ENCODE measurements at regions not wholly inside any gene's neighbourhood (a gene's known extent, or its start where the extent isn't known, plus 50 kb on each side); places are given as distances from the start of the nearest gene placed in this dataset.

DNA sequence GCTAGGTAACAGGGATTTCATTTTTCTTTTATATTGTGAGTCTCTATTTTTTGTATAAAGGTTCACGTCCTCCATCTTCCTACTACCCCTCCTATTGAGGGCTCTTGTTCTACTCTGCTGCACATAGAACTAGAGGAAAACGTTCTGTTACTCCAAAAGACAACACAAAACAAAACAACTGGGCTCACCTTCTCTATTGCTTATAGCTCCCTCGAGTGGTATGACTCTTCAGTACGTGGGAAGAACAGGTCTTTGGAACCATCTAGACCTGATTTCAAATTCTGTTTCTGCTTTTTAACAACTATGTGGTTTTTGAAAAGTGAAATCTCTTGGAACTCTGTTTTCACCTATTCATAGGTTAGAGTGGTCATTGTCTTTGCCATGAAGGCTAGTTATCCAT is 515.3 kb downstream of the SOX2 start:
- peaks cover 6% of the 10 kb centered on the region for H3K9me3 Mint-ChIP-seq (ENCODE audit: unreplicated experiment)
- H3K36me3 Mint-ChIP-seq (ENCODE audit: unreplicated experiment) = no peaks in the 10 kb centered on the region
- no peak overlapping the region for H3K27ac Mint-ChIP-seq (ENCODE audit: unreplicated experiment)
- H3K4me3 Mint-ChIP-seq (ENCODE audit: unreplicated experiment) = no peak overlapping the region
- peaks cover 24% of the 10 kb centered on the region for H3K27me3 Mint-ChIP-seq (ENCODE audit: unreplicated experiment)
- no peak for TF ChIP-seq CTCF (IDR thresholded peaks at IDR 0.05)
- H3K4me1 Mint-ChIP-seq (ENCODE audit: unreplicated experiment) = no peaks in the 10 kb centered on the region
- DNase-seq (ENCODE audit: extremely low spot score, unreplicated experiment) = no peak

- H3K4me1 Mint-ChIP-seq (ENCODE audit: unreplicated experiment) = no peaks in the 10 kb centered on the region
- H3K4me3 Mint-ChIP-seq (ENCODE audit: unreplicated experiment) = no peak overlapping the region
- DNase-seq (ENCODE audit: extremely low spot score, unreplicated experiment) = no peak
- TF ChIP-seq CTCF (IDR thresholded peaks at IDR 0.05) = no peak
- H3K27ac Mint-ChIP-seq (ENCODE audit: unreplicated experiment) = no peak overlapping the region
- H3K36me3 Mint-ChIP-seq (ENCODE audit: unreplicated experiment) = no peaks in the 10 kb centered on the region
- no peaks in the 10 kb centered on the region for H3K27me3 Mint-ChIP-seq (ENCODE audit: unreplicated experiment)
- no peaks in the 10 kb centered on the region for H3K9me3 Mint-ChIP-seq (ENCODE audit: unreplicated experiment)
These were observed 521.7 kb downstream of the SOX2 start for GRCh38 chr3:182233405-182233804.

DNA sequence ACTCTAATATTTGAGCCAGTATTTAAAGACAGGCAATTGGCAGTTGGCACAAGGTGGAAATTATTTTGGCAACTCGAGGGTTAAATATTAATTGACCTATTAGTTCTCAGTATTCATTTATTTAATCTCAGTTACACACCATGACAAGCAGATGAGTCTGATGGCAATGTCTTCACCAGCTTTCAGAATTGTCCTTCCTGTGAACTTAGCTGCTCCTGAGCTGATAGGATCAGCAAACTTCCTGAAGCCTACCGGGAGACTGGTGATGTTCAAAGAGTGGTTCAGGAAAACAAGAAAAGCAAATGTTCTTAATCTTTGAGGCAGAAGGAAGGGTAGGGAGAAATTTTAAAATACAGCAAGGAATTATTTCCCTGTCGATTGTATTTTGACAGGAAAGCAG is 522.2 kb downstream of the SOX2 start:
- no peak for TF ChIP-seq CTCF (IDR thresholded peaks at IDR 0.05)
- Mint-ChIP-seq H3K27me3 (ENCODE audit: unreplicated experiment) (no peaks in the 10 kb centered on the region), H3K4me1 (ENCODE audit: unreplicated experiment) (no peaks in the 10 kb centered on the region), H3K36me3 (ENCODE audit: unreplicated experiment) (no peaks in the 10 kb centered on the region), H3K27ac (ENCODE audit: unreplicated experiment) (no peak overlapping the region), H3K9me3 (ENCODE audit: unreplicated experiment) (no peaks in the 10 kb centered on the region), H3K4me3 (ENCODE audit: unreplicated experiment) (no peak overlapping the region)
- DNase-seq (ENCODE audit: extremely low spot score, unreplicated experiment) = no peak

DNA sequence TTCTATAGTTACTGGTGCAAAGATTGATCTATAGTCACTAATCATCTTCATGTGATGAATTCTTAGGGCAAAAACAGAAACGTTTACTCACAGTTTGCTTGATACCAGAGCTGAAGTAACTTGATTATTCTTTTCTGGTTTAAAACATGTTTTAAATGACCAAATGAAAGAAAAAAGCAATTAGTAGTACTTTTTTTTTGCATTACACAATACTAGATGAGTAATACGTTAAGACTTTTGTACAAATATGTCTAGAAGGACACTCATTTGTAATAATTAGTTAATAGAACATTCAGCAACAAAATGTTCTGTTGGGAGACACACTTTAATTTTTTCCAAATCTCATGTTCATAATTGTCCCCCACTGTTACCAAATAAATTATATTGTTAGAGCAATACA is 523.2 kb downstream of the SOX2 start:
- H3K4me1 Mint-ChIP-seq (ENCODE audit: unreplicated experiment) = no peaks in the 10 kb centered on the region
- no peak overlapping the region for H3K27ac Mint-ChIP-seq (ENCODE audit: unreplicated experiment)
- no peaks in the 10 kb centered on the region for H3K36me3 Mint-ChIP-seq (ENCODE audit: unreplicated experiment)
- DNase-seq (ENCODE audit: extremely low spot score, unreplicated experiment) = no peak
- no peak for TF ChIP-seq CTCF (IDR thresholded peaks at IDR 0.05)
- no peaks in the 10 kb centered on the region for H3K27me3 Mint-ChIP-seq (ENCODE audit: unreplicated experiment)
- H3K9me3 Mint-ChIP-seq (ENCODE audit: unreplicated experiment) = no peaks in the 10 kb centered on the region
- H3K4me3 Mint-ChIP-seq (ENCODE audit: unreplicated experiment) = no peak overlapping the region

GRCh38 chr3:182235504-182235903 is 523.8 kb downstream of the SOX2 start:
- no peaks in the 10 kb centered on the region for H3K4me1 Mint-ChIP-seq (ENCODE audit: unreplicated experiment)
- H3K9me3 Mint-ChIP-seq (ENCODE audit: unreplicated experiment) = no peaks in the 10 kb centered on the region
- no peak for DNase-seq (ENCODE audit: extremely low spot score, unreplicated experiment)
- H3K27me3 Mint-ChIP-seq (ENCODE audit: unreplicated experiment) = no peaks in the 10 kb centered on the region
- no peak for TF ChIP-seq CTCF (IDR thresholded peaks at IDR 0.05)
- H3K4me3 Mint-ChIP-seq (ENCODE audit: unreplicated experiment) = no peak overlapping the region
- H3K36me3 Mint-ChIP-seq (ENCODE audit: unreplicated experiment) = no peaks in the 10 kb centered on the region
- no peak overlapping the region for H3K27ac Mint-ChIP-seq (ENCODE audit: unreplicated experiment)

Measured in osteocyte (in vitro differentiated cells).